Bronchial epithelial cell (primary cell): ENCODE measurements at regions not wholly inside any gene's neighbourhood (a gene's known extent, or its start where the extent isn't known, plus 50 kb on each side); places are given as distances from the start of the nearest gene placed in this dataset.

ENCODE experiments used
- DNase-seq: peaks from one replicate; pipeline ENCODE4 v3.0.0-alpha.2; 2010; ENCODE audit warnings: low read depth
- FAIRE-seq: peaks from 2 replicates; lab custom pipeline; 2011; peaks lifted over from hg19 to GRCh38; lab: Jason Lieb, UNC
- H3K27me3 ChIP-seq: 2 replicates; pipeline ENCODE4 v1.5.1; 2011; ENCODE audit warnings: low read length; ENCODE audit not compliant: control insufficient read depth, insufficient read depth
- H3K36me3 ChIP-seq: 2 replicates; pipeline ENCODE4 v1.5.1; 2011; ENCODE audit warnings: low read length; ENCODE audit not compliant: control insufficient read depth, insufficient read depth
- H3K4me3 ChIP-seq: 2 replicates; pipeline ENCODE4 v1.5.1; 2011; ENCODE audit warnings: mild to moderate bottlenecking, low read depth, low read length, control low read depth
- TF ChIP-seq, protein P1 (sequence below): IDR thresholded peaks from 2 replicates; pipeline ENCODE4 v1.5.1; 2011; ENCODE audit warnings: mild to moderate bottlenecking, moderate library complexity, low read length, control low read depth, inconsistent platforms; ENCODE audit not compliant: insufficient read depth, severe bottlenecking

DNA sequence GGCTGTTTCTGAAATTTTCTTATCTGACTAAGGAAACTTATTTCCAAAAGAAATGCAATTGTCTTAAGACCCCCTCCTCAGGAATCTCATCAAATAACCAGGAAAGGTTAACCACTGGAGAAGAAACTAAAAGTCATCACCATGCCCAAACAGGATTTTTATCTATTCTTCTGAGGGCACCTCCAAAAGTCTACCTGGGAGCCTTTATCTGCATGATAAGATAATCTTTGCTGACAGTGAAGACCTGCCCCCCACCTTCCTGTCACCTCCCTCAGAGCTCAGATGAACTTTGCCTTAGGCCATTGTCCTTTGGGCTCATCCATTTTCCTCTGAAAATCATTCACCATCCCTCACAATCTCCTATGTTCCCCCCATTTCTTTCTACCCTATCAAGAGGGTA lies 137.3 kb upstream of the SMAD3 start:
- no peak overlapping the region for H3K4me3 ChIP-seq
- H3K36me3 ChIP-seq, result no peaks in the 10 kb centered on the region
- no peak for DNase-seq
- no peaks in the 10 kb centered on the region for H3K27me3 ChIP-seq
- TF ChIP-seq, protein P1, sequence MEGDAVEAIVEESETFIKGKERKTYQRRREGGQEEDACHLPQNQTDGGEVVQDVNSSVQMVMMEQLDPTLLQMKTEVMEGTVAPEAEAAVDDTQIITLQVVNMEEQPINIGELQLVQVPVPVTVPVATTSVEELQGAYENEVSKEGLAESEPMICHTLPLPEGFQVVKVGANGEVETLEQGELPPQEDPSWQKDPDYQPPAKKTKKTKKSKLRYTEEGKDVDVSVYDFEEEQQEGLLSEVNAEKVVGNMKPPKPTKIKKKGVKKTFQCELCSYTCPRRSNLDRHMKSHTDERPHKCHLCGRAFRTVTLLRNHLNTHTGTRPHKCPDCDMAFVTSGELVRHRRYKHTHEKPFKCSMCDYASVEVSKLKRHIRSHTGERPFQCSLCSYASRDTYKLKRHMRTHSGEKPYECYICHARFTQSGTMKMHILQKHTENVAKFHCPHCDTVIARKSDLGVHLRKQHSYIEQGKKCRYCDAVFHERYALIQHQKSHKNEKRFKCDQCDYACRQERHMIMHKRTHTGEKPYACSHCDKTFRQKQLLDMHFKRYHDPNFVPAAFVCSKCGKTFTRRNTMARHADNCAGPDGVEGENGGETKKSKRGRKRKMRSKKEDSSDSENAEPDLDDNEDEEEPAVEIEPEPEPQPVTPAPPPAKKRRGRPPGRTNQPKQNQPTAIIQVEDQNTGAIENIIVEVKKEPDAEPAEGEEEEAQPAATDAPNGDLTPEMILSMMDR, result no peak
- no peak for FAIRE-seq

DNA sequence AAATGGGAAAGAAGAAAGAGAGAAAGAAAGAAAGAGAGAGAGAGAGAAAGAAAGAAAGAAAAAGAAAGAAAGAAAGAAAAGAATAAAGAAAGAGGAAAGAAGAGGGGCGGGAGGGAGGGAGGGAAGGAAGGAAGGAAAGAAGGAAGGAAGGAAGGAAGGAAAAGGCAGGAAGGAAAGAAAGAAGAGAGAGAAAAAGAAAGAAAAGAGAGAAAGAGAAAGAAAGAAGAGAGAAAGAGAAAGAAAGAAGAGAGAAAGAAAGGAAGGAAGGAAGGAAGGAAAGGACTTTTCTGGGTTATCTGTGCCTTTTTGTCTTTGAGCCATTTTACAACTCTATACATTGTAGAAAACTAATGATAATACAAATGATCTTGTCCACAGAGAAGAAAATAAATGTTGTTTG lies 136.6 kb upstream of the SMAD3 start:
- no peak for DNase-seq
- H3K36me3 ChIP-seq, result no peaks in the 10 kb centered on the region
- no peak for FAIRE-seq
- no peak overlapping the region for H3K4me3 ChIP-seq
- TF ChIP-seq, protein P1, result no peak
- H3K27me3 ChIP-seq, result no peaks in the 10 kb centered on the region

DNA sequence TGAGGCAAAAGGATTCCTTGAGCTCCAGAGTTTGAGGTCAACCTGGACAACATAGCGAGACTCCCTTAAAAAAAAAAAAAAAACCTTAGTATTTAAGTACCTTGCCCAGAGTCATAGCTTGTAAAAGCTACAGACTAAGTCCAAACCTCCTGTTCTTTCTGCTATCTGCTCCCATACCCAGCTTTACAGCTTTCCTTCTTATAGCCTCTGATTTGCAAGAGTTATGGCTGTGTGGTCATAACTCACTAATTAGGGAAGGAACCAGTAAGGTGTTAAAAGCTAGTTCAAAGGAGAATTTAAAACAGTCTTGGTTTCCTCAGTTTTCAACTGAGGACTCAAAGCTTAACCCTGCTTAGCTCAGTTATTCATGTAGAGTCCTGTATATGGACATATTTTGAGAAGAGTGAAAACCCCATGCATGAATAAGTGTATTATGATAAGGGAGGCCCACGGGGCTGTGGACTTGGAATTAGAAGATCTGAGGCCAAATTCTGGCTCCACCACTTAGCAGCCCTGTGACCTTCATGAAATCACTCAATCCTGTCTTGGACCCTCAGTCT lies 135.5 kb upstream of the SMAD3 start:
- FAIRE-seq, result no peak
- H3K4me3 ChIP-seq, result no peak overlapping the region
- H3K36me3 ChIP-seq, result no peaks in the 10 kb centered on the region
- no peaks in the 10 kb centered on the region for H3K27me3 ChIP-seq
- TF ChIP-seq, protein P1, result no peak
- no peak for DNase-seq

DNA sequence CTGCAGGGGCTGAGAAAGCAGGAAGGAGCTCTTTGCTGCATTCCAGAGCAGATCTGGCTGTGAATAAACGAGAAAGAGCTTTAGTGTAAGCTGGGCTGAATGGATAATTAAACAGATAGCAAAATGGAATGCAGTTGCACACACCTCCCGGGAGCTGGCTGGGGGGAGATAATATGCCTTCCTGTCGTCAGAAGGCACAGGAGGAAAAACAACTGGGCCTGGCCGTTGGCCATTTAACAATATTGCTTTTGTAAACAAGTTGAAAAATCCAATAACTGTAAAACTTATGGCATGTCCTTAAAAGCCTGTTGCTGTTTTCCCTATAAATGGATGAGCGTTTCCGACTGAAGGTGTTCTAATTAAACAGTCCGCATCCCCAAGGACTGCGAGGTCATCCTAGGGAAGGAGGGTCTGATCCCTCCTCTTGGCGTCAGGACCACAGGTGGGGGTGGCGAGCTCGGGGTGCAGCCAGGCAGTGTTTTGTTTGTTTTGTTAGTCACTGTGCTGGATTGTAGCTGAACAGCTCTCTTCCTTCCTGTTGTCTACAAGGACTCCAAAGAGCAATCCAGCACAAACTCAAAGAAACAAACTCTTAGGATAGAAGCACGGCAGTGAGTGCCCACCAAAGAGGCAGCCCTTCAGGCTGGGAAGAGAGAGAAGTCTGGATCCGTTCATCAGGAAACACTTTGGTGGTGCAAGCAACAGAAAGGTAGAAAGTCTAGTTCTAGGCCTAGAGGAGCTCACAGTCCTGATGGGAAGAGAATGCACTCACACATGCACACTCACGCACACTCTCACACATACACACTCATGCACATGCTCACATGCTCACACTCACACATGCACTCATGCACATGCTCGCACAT lies 133.4 kb upstream of the SMAD3 start:
- TF ChIP-seq, protein P1, result no peak
- H3K36me3 ChIP-seq, result no peaks in the 10 kb centered on the region
- FAIRE-seq (no peak), DNase-seq (peak; percentile 83)
- no peaks in the 10 kb centered on the region for H3K27me3 ChIP-seq
- no peak overlapping the region for H3K4me3 ChIP-seq

DNA sequence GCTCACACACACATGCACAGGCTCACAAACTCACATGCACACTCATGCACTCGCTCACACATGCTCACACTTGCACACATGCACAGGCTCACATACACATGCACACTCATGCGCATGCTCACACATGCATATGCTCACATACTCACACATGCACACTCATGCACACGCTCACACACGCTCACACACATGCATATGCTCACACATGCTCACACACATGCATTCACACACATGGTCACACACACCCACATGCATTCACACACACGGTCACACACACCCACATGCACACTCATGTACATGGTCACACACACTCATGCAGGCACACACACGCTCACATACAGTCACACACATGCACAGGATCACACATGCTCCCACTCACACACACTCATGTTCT lies 132.8 kb upstream of the SMAD3 start:
- TF ChIP-seq, protein P1, result no peak
- no peak overlapping the region for H3K4me3 ChIP-seq
- DNase-seq (no peak), FAIRE-seq (peak; percentile 89)
- no peaks in the 10 kb centered on the region for H3K36me3 ChIP-seq
- no peaks in the 10 kb centered on the region for H3K27me3 ChIP-seq
